DLD1 (cell line): ENCODE measurements at regions not wholly inside any gene's neighbourhood (a gene's known extent, or its start where the extent isn't known, plus 50 kb on each side); places are given as distances from the start of the nearest gene placed in this dataset.
"Not testable (repeated sequence)": the region's sequence is repeated elsewhere in the genome, so short reads cannot be mapped to it uniquely, and the experiment has no call there.

Source experiments
- in situ Hi-C: cut with HindIII; loops from 2 replicates; pipeline ENCODE4 v1.10.0; 2017; ENCODE audit warnings: low sequenced_read_pairs

DNA sequence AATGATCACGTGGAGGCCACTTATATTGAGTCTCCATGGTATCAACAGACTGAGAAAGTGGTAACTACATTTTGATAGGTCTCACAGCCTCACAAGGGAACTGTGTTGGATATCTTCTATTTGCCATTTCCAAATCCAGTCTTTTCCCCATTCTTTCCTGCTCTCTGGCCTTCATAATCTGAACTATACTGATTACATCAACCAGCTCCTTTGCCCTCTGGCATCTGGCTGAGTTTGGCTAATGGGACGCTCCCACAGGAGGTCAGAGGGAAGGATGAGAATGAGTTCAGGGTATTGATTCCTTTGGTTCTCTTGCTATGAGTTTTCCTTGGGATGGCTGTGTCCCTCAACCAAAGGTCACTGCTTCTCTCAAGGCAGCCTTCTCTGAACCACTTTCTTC lies 152.6 kb downstream of the RTL9 start:
- in situ Hi-C loops = no loop called here

DNA sequence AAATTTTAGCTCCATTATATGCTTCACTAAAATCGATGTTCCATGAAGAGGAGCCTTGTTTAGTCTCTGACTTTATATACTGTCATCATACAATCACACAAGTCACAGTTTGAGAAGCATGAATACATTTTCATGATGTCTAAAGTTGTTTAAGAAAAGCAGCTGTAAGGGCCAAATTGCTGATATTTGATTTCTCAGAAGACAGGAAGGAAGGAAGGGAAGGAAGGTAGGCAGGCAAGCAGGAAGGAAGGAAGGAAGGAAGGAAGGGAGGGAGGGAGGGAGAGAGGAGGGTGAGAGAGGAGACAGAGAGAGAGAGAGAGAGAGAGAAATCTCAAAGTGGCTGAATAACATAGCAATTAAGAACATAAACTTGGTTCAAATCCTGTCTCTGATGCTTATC lies 153.7 kb downstream of the RTL9 start:
- in situ Hi-C loops = no loop called here

DNA sequence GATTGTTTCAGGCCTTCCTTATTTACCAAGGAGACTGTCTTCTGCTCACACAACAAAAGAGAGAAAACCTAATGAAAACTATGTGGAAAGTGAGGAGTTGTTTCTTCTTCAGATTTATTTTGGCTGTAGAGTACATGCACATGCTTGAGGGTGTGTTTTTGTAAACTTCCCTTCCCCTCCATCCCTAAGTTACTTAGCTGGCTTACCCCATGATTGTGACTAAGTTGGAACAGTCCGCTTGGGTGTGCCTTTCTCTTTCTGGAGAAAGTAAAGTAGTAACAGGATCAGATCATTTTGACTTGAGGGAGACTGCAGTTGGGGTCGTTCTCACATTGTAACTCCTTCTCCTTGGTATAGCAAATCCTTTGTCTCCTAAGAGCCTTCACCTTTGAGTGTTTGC lies 155.9 kb downstream of the RTL9 start:
- in situ Hi-C loops = no loop called here

DNA sequence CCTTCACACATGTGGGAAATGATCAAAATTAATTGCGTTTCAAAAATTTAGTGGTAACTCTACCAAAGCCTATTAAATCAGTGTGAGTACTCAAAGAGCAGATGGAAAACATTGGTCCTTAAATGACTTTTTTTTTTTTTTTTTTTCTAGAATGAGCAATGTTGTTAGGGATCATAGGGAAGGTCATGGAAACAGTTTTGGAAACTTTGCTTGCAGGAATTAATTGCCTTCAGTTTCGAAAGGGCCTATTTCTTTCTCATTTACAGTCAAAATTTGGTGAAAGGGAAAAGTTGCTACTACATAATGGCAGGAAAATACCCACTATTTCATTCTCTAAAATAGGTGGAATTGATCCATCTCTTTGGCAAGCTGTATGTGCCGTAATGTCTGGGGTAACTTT lies 160.9 kb downstream of the RTL9 start:
- in situ Hi-C loops = no loop called here

DNA sequence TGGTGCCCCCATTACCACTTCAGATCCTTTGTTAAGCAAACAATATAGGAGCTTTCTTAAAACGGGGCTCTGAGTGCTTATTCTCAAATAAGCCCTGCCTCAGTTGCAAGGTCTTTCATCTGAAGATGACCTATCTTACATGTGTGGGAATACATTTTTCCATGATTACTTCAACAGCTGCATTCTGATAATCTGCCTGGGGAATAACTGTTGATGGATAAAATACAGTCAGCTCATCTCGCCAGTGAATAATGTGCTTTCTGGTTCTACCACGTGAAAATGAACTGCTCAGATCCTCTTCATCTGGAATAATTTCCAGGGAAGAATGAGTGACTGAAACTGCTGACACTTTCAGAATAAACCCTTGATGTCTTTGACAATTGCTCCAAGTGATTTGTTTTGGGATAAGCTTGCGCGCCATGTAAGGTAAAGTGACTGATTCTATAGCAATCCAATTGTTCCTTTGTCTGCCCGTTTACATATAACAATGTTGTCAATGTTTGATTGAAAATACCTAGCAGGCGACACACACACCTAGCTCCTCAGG lies 161.3 kb downstream of the RTL9 start:
- in situ Hi-C loops = no loop called here

DNA sequence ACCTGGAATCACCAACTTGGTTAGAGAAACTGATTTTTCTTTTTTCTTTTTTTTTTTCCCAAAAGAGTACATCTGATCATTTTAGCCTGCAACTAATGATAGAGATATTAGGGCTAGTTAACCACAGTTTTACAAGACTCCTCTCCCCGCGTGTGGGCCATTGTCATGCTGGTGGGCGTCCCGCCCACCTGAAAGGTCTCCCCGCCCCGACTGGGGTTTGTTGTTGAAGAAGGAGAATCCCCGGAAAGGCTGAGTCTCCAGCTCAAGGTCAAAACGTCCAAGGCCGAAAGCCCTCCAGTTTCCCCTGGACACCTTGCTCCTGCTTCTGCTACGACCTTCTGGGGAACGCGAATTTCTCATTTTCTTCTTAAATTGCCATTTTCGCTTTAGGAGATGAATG lies 162.0 kb downstream of the RTL9 start:
- in situ Hi-C loops = not testable (repeated sequence)

DNA sequence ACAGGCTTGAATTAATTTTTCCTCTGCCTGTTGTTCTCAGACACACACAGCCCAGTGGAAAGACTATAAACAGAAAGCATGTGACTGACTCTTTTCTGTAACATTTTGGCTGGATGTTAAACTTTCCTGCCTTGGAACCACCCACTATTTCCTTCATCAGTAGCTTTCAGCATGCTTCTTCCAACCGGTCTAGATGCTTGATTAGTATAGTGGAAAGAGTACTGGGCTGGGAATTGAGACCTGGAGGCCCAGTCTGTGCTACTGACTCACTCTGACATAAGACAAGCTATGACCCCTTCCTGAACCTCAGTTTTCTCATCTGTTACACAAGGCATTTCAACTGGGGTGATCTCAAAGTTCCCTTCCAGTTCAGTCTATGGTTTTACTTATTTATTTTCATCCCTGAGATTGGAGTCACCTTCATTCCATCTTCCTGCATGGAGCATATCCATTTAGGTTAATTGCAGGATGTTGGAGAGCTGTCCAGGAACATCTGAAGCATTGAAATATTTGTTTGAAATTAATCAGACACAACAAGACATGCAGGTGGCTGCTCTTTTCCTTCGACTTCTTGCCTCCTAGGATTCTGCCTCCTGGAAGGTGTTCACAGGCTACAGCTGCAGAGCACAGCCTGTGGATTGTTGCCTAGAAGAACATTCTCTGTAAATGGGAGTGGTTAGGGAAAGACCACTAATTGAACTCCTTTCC lies 173.4 kb downstream of the RTL9 start:
- in situ Hi-C loops = no loop called here

DNA sequence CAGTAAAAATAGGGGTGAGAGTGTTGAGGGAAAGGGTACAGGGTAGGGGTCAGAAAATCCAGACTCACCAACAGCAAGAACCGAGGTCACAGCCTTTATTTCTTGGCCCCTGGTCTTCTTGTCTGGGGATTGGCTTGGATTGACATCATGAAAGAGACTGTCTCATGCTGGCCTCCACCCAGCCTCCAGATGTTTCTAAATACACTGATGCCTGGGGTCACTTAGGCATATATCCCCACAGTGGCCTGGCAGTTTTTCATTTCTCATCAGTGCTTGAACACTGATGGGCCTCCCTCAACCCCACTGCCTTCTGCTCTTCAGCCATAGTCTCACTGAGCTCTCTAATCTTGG lies 173.9 kb downstream of the RTL9 start:
- in situ Hi-C loops = no loop called here

DNA sequence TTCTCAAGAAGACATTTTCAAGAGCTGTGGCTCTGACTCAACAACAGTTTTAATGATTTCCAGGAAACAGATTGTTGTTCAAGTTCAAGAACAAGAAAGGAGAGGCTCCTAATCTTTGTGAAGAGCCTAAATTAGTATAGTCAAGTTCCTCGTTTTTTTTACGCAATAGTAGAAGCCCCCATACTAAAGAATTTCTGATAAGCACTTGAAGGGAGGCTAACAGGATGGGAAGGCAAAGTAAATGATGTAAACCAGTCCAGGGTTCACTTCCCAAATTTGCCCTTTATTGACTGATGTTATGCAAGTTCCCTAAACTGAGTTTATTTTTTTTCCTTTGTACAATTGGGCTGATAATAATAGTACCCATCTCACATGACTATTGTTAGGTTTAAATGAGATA lies 178.2 kb downstream of the RTL9 start:
- in situ Hi-C loops = no loop called here

DNA sequence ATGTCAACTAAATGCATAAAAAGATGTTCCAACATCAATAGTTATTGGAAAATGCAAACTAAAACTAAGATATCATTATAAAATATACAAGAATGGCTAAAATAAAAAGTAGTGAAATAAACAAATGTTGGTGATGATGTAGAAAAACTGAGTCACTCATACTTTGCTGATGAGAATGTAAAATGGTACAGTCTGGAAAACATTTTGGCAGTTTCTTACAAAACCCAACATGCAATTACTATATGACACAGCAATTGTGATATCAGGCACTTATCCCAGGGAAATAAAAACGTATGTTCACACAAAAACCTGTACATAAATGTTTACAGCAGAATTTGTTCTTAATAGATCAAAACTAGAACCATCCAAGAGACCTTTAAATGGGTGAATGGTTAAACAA lies 182.6 kb downstream of the RTL9 start:
- in situ Hi-C loops = no loop called here

DNA sequence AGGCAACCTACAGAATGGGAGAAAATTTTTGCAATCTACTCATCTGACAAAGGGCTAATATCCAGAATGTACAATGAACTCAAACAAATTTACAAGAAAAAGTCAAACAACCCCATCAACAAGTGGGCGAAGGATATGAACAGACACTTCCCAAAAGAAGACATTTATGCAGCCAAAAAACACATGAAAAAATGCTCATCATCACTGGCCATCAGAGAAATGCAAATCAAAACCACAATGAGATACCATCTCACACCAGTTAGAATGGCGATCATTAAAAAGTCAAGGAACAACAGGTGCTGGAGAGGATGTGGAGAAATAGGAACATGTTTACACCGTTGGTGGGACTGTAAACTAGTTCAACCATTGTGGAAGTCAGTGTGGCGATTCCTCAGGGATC lies 192.2 kb downstream of the RTL9 start:
- in situ Hi-C loops = not testable (repeated sequence)

DNA sequence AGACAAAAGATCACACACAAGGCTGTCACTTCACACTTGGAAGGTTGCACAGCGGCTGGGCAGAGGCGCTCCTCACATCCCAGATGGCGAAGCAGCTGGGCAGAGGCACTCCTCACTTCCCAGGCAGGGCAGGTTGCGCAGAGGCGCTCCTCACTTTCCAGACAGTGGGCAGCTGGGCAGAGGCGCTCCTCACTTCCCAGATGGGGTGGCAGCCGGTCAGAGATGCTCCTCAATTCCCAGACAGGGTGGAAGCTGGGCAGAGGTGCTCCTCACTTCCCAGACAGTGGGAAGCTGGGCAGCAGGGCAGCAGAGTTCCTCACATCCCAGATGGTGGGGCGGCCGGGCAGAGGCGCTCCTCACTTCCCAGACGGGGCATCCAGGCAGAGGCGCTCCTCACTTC lies 199.2 kb downstream of the RTL9 start:
- in situ Hi-C loops = no loop called here

DNA sequence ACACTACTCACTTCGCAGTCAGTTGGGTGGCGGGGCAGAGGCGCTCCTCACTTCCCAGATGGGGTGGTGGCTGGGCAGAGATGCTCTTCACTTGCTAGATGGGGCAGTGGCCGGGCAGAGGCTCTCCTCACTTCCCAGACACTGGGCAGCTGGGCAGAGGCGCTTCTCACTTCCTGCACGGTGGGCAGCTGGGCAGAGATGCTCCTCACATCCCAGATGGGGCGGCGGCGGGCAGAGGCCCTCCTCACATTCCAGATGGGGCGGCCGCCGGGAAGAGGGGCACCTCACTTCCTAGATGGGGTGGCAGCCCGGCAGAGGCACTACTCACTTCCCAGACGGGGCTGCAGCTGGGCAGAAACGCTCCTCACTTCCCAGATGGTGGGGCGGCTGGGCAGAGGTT lies 199.8 kb downstream of the RTL9 start:
- in situ Hi-C loops = no loop called here

DNA sequence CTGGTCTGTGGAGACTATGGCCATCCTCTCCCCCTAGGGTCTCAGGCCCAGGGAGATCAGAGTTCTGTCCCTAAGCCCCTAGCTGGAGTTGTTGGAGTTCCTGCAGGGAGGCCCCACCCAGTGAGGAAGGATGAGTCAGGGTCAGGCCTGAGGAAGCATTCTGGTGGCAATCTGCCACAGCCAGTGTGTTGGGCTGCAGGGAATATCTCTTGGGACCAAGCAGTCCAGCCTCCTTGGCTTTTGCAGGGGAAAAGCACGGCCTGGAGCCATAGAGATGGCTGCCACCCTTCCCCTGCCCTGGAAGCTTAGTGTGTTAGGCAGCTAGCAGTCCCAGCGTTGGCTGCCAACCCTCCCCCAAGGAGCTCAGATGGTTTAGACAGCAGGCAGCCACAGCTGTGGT lies 202.4 kb downstream of the RTL9 start:
- in situ Hi-C loops = no loop called here

DNA sequence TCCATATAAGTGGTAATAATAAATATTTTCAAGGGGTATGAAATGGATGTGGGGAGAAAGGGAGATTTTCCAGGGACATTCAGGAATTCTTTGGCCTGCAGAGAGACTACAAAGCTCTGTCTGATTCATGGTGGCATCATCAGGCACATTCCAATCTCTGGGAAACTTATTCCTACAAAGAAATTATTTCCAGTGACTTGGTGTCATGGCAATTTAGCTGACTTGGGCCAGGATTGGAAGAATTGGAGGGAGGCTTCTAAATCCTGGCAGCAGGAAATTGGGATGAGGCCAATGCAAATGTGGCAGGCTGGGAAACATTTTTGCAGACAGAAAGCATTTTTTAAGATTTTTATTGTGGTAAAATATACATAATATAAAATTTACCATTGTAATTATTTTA lies 204.6 kb downstream of the RTL9 start:
- in situ Hi-C loops = no loop called here

DNA sequence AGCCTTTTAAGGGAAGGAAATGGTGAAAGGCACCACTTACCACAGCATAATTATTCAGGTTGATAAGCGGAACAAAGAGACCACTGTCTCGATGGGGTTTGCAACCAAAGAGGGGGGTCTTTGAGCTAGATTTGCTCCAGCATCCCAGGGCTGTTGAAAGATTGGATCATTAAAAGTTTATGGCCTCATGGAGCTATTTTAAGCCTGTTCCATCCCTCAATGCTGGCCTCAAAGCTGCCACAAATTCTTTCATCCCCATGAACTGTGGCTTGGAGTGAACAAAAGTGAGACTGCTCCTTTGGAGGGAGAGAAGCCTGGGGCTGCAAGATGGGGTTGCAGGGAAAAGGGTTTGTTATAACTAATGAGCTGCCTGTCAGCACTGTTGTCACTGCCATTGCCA lies 209.8 kb downstream of the RTL9 start:
- in situ Hi-C loops = no loop called here

DNA sequence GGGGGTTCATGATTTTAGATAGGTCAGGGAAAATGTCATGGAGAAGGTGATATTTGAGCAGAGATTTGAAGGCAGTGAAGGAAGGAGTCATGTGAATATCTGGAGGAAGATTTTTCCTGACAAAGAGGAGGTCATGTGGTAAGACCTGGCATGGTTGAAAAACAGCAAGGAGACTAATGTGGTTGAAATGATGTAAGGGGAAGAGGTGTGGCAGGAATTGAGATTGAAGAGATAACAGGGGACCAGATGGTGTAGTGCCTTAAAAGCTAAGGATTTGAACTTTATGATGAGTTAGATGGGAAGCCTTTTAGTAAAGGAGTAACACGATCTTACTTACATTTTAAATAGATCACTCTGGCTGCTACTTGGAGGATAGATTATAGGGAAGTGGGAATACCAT lies 210.9 kb downstream of the RTL9 start:
- in situ Hi-C loops = no loop called here

DNA sequence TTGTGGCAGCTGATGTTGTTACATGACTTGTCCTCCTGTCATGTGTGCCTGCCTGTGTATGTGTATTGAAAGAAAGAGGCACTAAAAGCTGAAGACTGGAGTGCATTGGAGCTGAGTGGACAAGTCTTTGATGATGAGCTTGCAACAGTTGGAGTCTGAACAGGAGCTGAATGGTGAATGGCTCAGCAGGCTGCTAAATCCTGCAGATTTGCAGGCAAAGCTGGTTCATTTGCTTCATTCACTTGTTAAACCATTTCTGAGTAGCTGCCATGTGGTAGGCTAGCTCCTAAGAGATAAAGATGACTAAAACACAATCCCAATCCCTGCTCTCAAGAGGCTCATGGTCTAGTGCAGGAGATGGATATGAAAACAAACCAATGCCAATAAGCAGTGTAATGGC lies 217.3 kb downstream of the CHRDL1 start:
- in situ Hi-C loops = no loop called here

DNA sequence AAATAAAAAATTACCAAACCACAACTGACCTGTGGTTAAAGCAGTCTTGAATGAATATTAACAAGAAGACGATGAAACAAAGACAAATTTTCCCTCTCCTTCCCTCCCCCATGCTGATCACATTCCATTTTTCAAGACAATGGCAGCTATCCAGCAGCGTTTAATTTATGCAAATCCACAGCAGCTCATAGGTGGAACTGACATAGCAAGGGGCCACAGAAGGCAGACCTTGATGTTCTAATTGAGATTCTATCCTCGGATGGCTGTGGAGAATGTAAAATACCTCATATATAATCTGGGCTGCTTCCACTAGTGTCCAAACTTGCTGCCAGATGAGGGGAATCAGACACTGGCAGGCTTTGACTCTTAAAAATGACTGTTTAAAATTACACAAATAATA lies 211.5 kb downstream of the CHRDL1 start:
- in situ Hi-C loops = no loop called here

DNA sequence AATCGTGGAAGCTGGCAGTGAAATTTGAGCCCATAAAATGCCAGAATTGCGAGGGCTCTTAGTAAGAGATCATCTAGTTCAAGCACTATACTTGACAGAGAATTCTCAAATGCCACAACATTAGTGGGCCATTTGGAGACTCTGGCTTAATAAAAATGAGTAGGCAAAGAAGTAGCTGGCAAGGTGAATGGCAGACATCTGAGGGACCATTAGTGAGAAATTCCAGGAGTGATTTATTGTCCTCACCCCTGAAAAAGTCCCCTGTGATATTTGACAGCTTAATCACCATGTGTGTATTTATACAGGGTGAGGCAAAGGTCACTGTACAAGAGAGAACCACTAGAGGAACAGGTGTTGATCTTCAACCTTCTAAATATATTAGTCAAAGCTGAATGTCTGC lies 207.5 kb downstream of the CHRDL1 start:
- in situ Hi-C loops = no loop called here

DNA sequence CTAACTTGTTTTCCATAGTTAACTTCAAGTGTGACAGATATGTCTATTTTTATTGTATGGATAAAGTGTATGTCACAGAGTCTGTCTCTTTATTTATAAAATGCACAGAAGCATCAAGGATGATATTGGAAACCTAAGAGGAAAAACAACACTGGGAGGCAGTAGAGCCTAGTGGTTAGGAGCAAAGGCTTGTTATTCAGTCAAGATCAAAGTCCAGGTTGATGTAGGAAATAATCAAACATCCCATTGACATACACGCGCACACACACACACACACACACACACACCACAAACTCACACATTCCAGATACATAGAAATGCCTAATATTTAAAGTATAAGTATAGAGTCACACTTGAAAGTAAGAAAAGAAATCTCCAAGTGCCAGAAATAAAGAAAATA lies 206.8 kb downstream of the CHRDL1 start:
- in situ Hi-C loops = no loop called here

DNA sequence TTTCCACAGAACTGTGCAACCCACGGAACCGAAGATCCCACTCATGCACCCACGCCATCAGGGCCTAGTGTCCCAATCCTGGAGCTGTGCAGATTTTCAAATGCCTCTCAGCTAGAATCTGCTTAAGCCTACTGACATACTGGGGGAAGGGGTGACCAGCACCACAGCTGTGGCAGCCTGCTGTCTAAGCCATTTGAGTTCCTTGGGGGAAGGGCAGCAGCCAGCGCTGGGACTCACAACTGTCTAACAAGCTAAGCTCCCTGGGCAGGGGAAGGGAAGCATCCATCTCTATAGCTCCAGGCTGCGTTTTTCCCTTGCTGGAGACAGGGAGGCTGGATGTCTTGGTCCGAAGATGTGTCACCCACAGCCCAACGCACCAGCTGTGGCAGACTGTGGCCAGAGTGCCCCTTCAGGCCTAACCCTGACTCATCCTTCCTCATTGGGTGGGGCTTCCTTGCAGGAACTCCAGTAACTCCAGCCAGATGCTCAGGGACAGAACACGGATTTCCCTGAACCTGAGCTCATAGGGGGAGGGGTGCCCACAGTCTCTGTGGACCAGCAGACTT lies 194.8 kb downstream of the CHRDL1 start:
- in situ Hi-C loops = no loop called here

DNA sequence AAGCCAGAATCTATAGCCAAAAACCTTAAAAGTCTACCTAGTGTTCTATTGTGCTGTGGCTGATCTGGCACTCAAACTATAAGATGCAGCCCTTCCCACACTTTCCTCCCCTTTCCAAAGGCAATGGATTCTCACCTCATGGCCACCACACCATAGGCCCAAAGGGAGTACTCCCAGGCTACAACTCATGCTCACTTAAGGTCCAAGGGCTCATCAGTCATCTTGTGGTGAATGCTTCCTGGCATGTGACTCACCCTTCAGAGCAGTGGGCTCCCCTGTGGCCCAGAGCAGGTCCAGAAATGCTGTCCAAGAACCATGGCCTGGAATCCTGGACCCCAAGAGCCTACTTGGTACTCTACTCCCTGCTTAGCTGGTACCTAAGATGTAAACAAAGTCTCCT lies 181.0 kb downstream of the CHRDL1 start:
- in situ Hi-C loops = no loop called here
